WTC11 (cell line): ENCODE measurements at regions not wholly inside any gene's neighbourhood (a gene's known extent, or its start where the extent isn't known, plus 50 kb on each side); places are given as distances from the start of the nearest gene placed in this dataset.

Experiments
- ATAC-seq: fragments of 200-7000 bp; cut with Tn5 transposase; 2 replicates; pipeline ENCODE4 v1.10.0; 2021; ENCODE audit warnings: mild to moderate bottlenecking, moderate library complexity
- CTCF ChIA-PET: fragments of 300-600 bp; sonication (Branson Sonifier 250); formaldehyde crosslinking; loops from one replicate; lab custom pipeline; 2021; ENCODE audit warnings: antibody characterized with exemption; lab: Charles Lee
- POLR2A ChIA-PET: fragments of 350-600 bp; sonication (Branson Sonifier 250); formaldehyde crosslinking; loops from one replicate; lab custom pipeline; 2021; ENCODE audit warnings: antibody characterized with exemption; lab: Charles Lee
- DNase-seq: peaks from one replicate; pipeline ENCODE4 v3.0.0; 2021; ENCODE audit warnings: low spot score
- H3K27ac Mint-ChIP-seq: 2 replicates; pipeline ENCODE4 v1.8.0; 2021; ENCODE audit warnings: mixed read lengths
- H3K27me3 Mint-ChIP-seq: 2 replicates; pipeline ENCODE4 v1.8.0; 2021; ENCODE audit warnings: low read depth, mild to moderate bottlenecking, moderate library complexity, mixed read lengths
- H3K36me3 Mint-ChIP-seq: 2 replicates; pipeline ENCODE4 v1.8.0; 2021; ENCODE audit warnings: mixed read lengths
- H3K4me1 Mint-ChIP-seq: 2 replicates; pipeline ENCODE4 v1.8.0; 2022; ENCODE audit warnings: mixed read lengths
- H3K4me3 Mint-ChIP-seq: 2 replicates; pipeline ENCODE4 v1.8.0; 2021; ENCODE audit warnings: mild to moderate bottlenecking, moderate library complexity, mixed read lengths
- H3K9me3 Mint-ChIP-seq: 2 replicates; pipeline ENCODE4 v1.8.0; 2021; ENCODE audit warnings: mixed read lengths
- ATF1 ChIP-seq: sonication (generic); formaldehyde crosslinking; IDR thresholded peaks from 2 replicates; pipeline ENCODE4 v1.8.1; 2023; ENCODE audit warnings: mild to moderate bottlenecking, moderate library complexity, missing genetic modification reagents
- CBFB ChIP-seq: sonication (generic); formaldehyde crosslinking; IDR thresholded peaks from 2 replicates; pipeline ENCODE4 v1.8.1; 2022; ENCODE audit warnings: mild to moderate bottlenecking, low read depth, missing genetic modification reagents
- FOXK1 ChIP-seq: sonication (generic); formaldehyde crosslinking; IDR thresholded peaks from 2 replicates; pipeline ENCODE4 v1.8.0; 2022; ENCODE audit warnings: mild to moderate bottlenecking, moderate library complexity, missing genetic modification reagents
- GRHL2 ChIP-seq: fragments of 250-450 bp; sonication (Bioruptor Pico); IDR thresholded peaks from 2 replicates; pipeline ENCODE4 v1.8.0; 2022; ENCODE audit warnings: mild to moderate bottlenecking, moderate library complexity; ENCODE audit not compliant: insufficient replicate concordance, severe bottlenecking
- IRF2 ChIP-seq: sonication (generic); formaldehyde crosslinking; IDR thresholded peaks from 2 replicates; pipeline ENCODE4 v1.8.0; 2022; ENCODE audit warnings: low read depth, missing genetic modification reagents, borderline replicate concordance
- MYBL2 ChIP-seq: sonication (generic); formaldehyde crosslinking; IDR thresholded peaks from 2 replicates; pipeline ENCODE4 v1.8.1; 2023; ENCODE audit warnings: mild to moderate bottlenecking, moderate library complexity, missing genetic modification reagents
- NFATC4 ChIP-seq: fragments of 250-450 bp; sonication (Bioruptor Pico); IDR thresholded peaks from 2 replicates; pipeline ENCODE4 v1.9.0; 2021; ENCODE audit warnings: mild to moderate bottlenecking
- NR3C1 ChIP-seq: sonication (generic); formaldehyde crosslinking; conservative IDR thresholded peaks from 2 replicates; pipeline ENCODE4 v1.8.1; 2023; ENCODE audit warnings: low read depth, mild to moderate bottlenecking, missing genetic modification reagents
- SMAD4 ChIP-seq: sonication (generic); formaldehyde crosslinking; IDR thresholded peaks from 2 replicates; pipeline ENCODE4 v1.8.0; 2022; ENCODE audit warnings: mild to moderate bottlenecking, missing genetic modification reagents
- ZBTB21 ChIP-seq: sonication (generic); formaldehyde crosslinking; IDR thresholded peaks from 2 replicates; pipeline ENCODE4 v1.8.1; 2023; ENCODE audit warnings: mild to moderate bottlenecking, missing genetic modification reagents, borderline replicate concordance
- ZNF396 ChIP-seq: fragments of 250-450 bp; sonication (Bioruptor Pico); IDR thresholded peaks from 2 replicates; pipeline ENCODE4 v1.8.0; 2021; ENCODE audit warnings: mild to moderate bottlenecking, moderate library complexity, borderline replicate concordance
- TF ChIP-seq, protein P1 (sequence below): sonication (generic); formaldehyde crosslinking; IDR thresholded peaks from 2 replicates; pipeline ENCODE4 v1.8.0; 2023; ENCODE audit warnings: mild to moderate bottlenecking, missing genetic modification reagents
- TF ChIP-seq, protein P2 (sequence below): sonication (generic); formaldehyde crosslinking; IDR thresholded peaks from 2 replicates; pipeline ENCODE4 v1.8.0; 2022; ENCODE audit warnings: mild to moderate bottlenecking, missing genetic modification reagents
- TF ChIP-seq, protein P3 (sequence below): sonication (generic); formaldehyde crosslinking; IDR thresholded peaks from 2 replicates; pipeline ENCODE4 v1.8.1; 2023; ENCODE audit warnings: mild to moderate bottlenecking, moderate library complexity, missing genetic modification reagents
- TF ChIP-seq, protein P4 (sequence below): sonication (generic); formaldehyde crosslinking; IDR thresholded peaks from 2 replicates; pipeline ENCODE4 v1.8.0; 2022; ENCODE audit warnings: mild to moderate bottlenecking, missing genetic modification reagents
- TF ChIP-seq, protein P5 (sequence below): sonication (generic); formaldehyde crosslinking; conservative IDR thresholded peaks from 2 replicates; pipeline ENCODE4 v1.8.1; 2023; ENCODE audit warnings: mild to moderate bottlenecking, low read depth, missing genetic modification reagents, moderate library complexity
- TF ChIP-seq, protein P6 (sequence below): sonication (generic); formaldehyde crosslinking; IDR thresholded peaks from 2 replicates; pipeline ENCODE4 v1.8.0; 2023; ENCODE audit warnings: missing genetic modification reagents, mild to moderate bottlenecking, borderline replicate concordance

DNA sequence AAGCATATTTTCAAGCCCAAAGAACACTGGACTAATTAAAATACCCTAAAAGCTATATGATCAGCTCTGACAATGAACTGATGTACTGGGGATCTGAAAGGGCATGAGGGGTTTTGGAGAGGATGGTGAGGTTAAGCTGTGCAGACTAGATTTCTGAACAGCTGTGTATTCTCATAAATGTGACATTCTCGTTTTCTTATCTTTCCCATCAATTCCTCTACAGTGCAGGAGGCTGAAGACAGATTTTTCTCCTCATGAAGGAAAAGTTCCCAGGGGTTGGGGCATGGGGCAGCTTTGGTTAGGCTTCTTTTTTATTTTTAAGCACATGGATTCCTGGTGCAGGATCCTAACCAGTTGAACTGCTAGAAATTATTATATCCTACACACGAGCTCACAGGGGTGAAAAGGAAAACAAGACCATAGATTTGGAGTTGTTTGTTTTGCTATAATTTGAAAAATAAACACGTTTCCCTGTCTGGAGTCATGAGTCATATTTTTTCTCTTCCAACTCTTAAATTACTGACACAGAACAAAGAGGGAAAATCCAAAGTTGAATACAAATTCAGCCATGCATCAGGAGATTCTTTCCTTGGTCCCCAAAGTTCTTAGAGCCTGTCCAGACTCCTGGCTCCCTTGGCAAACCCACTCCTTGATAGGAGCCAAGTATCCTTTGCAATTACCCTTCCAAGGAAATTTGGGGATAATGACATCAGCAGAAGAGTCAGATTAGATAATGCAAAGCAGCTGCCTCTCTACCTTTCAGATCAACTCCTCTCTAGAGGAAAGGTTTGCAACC is 147.7 kb upstream of the NPVF start:
- Mint-ChIP-seq H3K4me1 (no peaks in the 10 kb centered on the region), H3K27me3 (peaks cover 3% of the 10 kb centered on the region; the same call in 1 of the 2 replicates), H3K27ac (no peak overlapping the region), H3K4me3 (no peak overlapping the region), H3K36me3 (peaks cover 12% of the 10 kb centered on the region), H3K9me3 (peaks cover 27% of the 10 kb centered on the region)
- TF ChIP-seq, protein P1, sequence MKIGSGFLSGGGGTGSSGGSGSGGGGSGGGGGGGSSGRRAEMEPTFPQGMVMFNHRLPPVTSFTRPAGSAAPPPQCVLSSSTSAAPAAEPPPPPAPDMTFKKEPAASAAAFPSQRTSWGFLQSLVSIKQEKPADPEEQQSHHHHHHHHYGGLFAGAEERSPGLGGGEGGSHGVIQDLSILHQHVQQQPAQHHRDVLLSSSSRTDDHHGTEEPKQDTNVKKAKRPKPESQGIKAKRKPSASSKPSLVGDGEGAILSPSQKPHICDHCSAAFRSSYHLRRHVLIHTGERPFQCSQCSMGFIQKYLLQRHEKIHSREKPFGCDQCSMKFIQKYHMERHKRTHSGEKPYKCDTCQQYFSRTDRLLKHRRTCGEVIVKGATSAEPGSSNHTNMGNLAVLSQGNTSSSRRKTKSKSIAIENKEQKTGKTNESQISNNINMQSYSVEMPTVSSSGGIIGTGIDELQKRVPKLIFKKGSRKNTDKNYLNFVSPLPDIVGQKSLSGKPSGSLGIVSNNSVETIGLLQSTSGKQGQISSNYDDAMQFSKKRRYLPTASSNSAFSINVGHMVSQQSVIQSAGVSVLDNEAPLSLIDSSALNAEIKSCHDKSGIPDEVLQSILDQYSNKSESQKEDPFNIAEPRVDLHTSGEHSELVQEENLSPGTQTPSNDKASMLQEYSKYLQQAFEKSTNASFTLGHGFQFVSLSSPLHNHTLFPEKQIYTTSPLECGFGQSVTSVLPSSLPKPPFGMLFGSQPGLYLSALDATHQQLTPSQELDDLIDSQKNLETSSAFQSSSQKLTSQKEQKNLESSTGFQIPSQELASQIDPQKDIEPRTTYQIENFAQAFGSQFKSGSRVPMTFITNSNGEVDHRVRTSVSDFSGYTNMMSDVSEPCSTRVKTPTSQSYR (CRISPR knock-in tag): no peak
- no peak for ATAC-seq
- ChIA-PET POLR2A (no interaction called here), CTCF (interaction anchor here (1.4 kb wide), 1 partner anchor 116 kb away, joined by 6 read pairs; no protein-coding TSS in a partner anchor)
- no peak for DNase-seq

DNA sequence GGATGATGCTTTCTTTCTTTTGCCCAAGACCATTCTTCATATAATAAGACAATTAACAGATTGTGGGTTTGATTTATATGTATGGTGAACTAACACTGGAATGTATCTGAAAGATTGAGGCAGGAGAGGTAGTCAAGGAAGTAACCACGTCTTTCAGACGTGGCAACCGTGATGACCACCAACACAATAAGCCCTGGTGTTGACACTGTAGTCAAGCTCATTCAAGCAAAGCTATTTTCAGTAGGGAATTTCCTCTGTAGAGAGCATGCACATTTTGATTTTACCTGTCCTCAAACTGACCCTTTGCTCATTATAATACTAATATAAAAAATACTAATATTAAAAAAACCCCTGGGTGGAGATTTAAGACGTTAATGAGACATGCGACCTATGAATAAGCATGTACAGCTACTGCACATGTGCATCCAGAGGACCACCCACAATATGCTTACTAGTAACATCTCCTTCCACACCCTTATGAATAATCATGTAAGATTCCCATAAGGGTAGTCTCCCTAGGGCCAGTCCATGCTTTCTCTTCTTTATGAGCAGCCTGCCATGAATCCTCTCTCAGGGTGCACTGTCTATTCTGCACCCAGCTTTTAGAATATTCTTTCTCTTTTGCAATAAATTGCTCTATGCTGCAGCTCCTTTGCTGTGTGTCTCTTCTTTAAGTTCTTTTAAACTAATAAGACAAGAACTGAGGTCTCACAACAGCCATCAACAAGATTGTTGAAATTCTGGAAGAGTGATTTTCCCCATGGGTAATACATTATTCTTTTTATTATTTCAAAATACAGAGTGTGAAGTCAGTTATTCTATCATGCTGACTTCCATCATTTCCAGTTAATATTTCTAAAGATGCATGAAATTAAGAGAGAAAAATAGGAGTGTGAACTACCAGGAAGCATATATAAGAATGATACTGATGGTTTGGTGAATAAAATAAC is 151.3 kb upstream of the NPVF start:
- Mint-ChIP-seq H3K27me3 (no peaks in the 10 kb centered on the region; the same call in 1 of the 2 replicates), H3K27ac (no peak overlapping the region), H3K4me3 (no peak overlapping the region), H3K4me1 (peaks cover 3% of the 10 kb centered on the region), H3K9me3 (no peaks in the 10 kb centered on the region), H3K36me3 (no peaks in the 10 kb centered on the region)
- CTCF ChIA-PET: interaction anchor here (0.6 kb wide), 1 partner anchor 120 kb away, joined by 4 read pairs; no protein-coding TSS in a partner anchor
- no peak for ATAC-seq
- no peak for DNase-seq
- POLR2A ChIA-PET: no interaction called here
- TF ChIP-seq SMAD4 (no peak), GRHL2 (CRISPR knock-in tag) (no peak), NR3C1 (CRISPR knock-in tag) (no peak), IRF2 (no peak), MYBL2 (no peak), FOXK1 (no peak), ATF1 (no peak), ZBTB21 (CRISPR knock-in tag) (no peak), NFATC4 (CRISPR knock-in tag) (no peak), ZNF396 (CRISPR knock-in tag) (no peak), CBFB (CRISPR knock-in tag) (no peak)
- TF ChIP-seq, protein P2, sequence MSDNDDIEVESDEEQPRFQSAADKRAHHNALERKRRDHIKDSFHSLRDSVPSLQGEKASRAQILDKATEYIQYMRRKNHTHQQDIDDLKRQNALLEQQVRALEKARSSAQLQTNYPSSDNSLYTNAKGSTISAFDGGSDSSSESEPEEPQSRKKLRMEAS (CRISPR knock-in tag): no peak
- TF ChIP-seq, protein P3, sequence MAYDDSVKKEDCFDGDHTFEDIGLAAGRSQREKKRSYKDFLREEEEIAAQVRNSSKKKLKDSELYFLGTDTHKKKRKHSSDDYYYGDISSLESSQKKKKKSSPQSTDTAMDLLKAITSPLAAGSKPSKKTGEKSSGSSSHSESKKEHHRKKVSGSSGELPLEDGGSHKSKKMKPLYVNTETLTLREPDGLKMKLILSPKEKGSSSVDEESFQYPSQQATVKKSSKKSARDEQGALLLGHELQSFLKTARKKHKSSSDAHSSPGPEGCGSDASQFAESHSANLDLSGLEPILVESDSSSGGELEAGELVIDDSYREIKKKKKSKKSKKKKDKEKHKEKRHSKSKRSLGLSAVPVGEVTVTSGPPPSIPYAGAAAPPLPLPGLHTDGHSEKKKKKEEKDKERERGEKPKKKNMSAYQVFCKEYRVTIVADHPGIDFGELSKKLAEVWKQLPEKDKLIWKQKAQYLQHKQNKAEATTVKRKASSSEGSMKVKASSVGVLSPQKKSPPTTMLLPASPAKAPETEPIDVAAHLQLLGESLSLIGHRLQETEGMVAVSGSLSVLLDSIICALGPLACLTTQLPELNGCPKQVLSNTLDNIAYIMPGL: no peak
- TF ChIP-seq, protein P4, sequence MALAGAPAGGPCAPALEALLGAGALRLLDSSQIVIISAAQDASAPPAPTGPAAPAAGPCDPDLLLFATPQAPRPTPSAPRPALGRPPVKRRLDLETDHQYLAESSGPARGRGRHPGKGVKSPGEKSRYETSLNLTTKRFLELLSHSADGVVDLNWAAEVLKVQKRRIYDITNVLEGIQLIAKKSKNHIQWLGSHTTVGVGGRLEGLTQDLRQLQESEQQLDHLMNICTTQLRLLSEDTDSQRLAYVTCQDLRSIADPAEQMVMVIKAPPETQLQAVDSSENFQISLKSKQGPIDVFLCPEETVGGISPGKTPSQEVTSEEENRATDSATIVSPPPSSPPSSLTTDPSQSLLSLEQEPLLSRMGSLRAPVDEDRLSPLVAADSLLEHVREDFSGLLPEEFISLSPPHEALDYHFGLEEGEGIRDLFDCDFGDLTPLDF (CRISPR knock-in tag): no peak
- TF ChIP-seq, protein P5, sequence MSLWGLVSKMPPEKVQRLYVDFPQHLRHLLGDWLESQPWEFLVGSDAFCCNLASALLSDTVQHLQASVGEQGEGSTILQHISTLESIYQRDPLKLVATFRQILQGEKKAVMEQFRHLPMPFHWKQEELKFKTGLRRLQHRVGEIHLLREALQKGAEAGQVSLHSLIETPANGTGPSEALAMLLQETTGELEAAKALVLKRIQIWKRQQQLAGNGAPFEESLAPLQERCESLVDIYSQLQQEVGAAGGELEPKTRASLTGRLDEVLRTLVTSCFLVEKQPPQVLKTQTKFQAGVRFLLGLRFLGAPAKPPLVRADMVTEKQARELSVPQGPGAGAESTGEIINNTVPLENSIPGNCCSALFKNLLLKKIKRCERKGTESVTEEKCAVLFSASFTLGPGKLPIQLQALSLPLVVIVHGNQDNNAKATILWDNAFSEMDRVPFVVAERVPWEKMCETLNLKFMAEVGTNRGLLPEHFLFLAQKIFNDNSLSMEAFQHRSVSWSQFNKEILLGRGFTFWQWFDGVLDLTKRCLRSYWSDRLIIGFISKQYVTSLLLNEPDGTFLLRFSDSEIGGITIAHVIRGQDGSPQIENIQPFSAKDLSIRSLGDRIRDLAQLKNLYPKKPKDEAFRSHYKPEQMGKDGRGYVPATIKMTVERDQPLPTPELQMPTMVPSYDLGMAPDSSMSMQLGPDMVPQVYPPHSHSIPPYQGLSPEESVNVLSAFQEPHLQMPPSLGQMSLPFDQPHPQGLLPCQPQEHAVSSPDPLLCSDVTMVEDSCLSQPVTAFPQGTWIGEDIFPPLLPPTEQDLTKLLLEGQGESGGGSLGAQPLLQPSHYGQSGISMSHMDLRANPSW (CRISPR knock-in tag): no peak
- TF ChIP-seq, protein P6, sequence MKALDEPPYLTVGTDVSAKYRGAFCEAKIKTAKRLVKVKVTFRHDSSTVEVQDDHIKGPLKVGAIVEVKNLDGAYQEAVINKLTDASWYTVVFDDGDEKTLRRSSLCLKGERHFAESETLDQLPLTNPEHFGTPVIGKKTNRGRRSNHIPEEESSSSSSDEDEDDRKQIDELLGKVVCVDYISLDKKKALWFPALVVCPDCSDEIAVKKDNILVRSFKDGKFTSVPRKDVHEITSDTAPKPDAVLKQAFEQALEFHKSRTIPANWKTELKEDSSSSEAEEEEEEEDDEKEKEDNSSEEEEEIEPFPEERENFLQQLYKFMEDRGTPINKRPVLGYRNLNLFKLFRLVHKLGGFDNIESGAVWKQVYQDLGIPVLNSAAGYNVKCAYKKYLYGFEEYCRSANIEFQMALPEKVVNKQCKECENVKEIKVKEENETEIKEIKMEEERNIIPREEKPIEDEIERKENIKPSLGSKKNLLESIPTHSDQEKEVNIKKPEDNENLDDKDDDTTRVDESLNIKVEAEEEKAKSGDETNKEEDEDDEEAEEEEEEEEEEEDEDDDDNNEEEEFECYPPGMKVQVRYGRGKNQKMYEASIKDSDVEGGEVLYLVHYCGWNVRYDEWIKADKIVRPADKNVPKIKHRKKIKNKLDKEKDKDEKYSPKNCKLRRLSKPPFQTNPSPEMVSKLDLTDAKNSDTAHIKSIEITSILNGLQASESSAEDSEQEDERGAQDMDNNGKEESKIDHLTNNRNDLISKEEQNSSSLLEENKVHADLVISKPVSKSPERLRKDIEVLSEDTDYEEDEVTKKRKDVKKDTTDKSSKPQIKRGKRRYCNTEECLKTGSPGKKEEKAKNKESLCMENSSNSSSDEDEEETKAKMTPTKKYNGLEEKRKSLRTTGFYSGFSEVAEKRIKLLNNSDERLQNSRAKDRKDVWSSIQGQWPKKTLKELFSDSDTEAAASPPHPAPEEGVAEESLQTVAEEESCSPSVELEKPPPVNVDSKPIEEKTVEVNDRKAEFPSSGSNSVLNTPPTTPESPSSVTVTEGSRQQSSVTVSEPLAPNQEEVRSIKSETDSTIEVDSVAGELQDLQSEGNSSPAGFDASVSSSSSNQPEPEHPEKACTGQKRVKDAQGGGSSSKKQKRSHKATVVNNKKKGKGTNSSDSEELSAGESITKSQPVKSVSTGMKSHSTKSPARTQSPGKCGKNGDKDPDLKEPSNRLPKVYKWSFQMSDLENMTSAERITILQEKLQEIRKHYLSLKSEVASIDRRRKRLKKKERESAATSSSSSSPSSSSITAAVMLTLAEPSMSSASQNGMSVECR (CRISPR knock-in tag): no peak
